GM13977 (cell line): ENCODE measurements at regions not wholly inside any gene's neighbourhood (a gene's known extent, or its start where the extent isn't known, plus 50 kb on each side); places are given as distances from the start of the nearest gene placed in this dataset.
"Not testable (repeated sequence)": the region's sequence is repeated elsewhere in the genome, so short reads cannot be mapped to it uniquely, and the experiment has no call there.

ENCODE experiments used
- DNase-seq: peaks from one replicate; pipeline ENCODE4 v3.0.0; 2012; ENCODE audit warnings: low spot score
- in situ Hi-C: fragments of 300-500 bp; cut with MboI; formaldehyde crosslinking; loops from one replicate; pipeline ENCODE4 v1.12.0; 2022; ENCODE audit warnings: low sequenced_read_pairs, low pct_unique_long_range_greater_than_20kb, mixed read lengths, inconsistent platforms; ENCODE audit not compliant: unreplicated experiment
- TF ChIP-seq, protein P1 (sequence below): IDR thresholded peaks from 2 replicates; pipeline ENCODE4 v1.5.1; 2012; ENCODE audit warnings: mild to moderate bottlenecking, control low read depth; ENCODE audit not compliant: insufficient read depth; ENCODE audit errors: extremely low read depth, missing control alignments

DNA sequence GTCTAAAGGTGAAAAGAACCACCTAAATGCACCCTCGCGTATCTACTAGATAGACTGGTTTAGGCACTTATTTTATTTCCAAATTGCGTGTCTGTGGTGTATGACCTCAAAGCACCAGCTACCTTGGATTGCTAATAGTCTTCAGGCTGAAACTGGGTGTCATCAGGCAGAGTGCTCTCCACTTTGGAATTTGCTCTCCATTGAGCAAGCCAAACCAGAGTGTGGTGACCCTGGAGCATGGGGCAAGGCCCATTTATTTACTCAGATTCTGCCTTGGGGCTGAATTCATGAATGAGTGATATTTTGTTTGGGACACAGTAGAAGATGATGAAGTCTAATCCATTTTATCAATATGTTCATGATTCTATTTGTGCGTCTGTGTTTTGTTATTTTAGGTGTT lies 812.8 kb upstream of the SLC35B3 start:
- in situ Hi-C loops: no loop called here
- TF ChIP-seq, protein P1, sequence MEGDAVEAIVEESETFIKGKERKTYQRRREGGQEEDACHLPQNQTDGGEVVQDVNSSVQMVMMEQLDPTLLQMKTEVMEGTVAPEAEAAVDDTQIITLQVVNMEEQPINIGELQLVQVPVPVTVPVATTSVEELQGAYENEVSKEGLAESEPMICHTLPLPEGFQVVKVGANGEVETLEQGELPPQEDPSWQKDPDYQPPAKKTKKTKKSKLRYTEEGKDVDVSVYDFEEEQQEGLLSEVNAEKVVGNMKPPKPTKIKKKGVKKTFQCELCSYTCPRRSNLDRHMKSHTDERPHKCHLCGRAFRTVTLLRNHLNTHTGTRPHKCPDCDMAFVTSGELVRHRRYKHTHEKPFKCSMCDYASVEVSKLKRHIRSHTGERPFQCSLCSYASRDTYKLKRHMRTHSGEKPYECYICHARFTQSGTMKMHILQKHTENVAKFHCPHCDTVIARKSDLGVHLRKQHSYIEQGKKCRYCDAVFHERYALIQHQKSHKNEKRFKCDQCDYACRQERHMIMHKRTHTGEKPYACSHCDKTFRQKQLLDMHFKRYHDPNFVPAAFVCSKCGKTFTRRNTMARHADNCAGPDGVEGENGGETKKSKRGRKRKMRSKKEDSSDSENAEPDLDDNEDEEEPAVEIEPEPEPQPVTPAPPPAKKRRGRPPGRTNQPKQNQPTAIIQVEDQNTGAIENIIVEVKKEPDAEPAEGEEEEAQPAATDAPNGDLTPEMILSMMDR: no peak
- DNase-seq: no peak

DNA sequence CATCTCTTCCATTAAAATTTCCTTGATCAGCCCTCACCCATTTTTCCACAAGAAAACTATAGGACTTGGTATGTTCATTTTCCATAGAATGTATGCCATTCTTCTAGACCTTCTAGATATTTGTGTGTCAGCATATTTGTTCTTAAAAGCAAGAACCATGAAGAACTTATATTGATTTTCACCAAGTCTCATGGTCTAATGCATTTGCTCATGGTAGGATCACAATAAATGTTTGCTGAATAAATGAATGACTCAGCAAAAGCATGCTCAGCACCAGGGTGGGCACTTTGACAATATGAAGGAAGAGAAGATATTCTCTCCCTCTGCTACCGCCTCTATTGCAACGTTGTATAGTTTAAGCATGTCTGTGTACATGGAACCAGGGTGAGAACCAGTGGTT lies 805.5 kb upstream of the SLC35B3 start:
- DNase-seq: no peak
- TF ChIP-seq, protein P1: no peak
- in situ Hi-C loops: no loop called here

DNA sequence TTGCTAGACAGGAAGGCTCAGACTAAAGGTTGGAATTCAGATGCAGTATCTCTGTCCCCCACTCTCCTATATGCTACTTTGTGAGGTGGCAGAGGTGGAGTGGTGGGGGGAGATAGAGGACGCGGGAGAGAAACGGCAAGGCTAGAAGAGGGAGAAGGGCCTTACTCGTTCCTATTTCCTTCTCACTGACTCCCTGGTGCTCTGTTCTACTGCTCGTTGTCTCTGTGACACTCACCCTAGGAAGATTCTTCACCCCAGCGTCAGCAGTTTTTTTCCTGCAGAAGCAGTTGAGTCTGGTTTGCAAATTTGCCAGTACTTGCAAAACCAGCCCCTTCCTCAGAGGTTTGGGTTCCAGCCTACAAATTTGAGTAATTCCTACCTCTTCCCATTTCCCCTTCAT lies 801.1 kb upstream of the SLC35B3 start:
- in situ Hi-C loops: no loop called here
- TF ChIP-seq, protein P1: no peak

DNA sequence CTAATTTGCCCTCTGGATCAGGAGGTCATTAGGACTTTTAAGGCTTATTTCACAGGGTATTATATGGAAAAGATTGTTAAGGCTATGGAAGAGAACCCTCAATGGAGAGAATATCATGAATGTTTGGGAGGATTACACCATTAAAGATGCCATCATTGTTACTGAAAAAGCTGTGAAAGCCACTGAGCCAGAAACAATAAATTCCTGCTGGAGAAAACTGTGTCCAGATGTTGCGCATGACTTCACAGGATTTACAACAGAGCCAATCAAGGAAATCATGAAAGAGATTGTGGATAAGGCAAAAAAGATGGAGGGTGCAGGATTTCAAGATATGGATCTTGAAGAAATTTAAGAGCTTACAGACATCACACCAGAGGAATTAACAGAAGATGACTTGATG lies 798.3 kb upstream of the SLC35B3 start:
- TF ChIP-seq, protein P1: no peak
- in situ Hi-C loops: no loop called here
- no peak for DNase-seq

More for the DNA sequence above, 801.1 kb upstream of the SLC35B3 start:
- DNase-seq: no peak

DNA sequence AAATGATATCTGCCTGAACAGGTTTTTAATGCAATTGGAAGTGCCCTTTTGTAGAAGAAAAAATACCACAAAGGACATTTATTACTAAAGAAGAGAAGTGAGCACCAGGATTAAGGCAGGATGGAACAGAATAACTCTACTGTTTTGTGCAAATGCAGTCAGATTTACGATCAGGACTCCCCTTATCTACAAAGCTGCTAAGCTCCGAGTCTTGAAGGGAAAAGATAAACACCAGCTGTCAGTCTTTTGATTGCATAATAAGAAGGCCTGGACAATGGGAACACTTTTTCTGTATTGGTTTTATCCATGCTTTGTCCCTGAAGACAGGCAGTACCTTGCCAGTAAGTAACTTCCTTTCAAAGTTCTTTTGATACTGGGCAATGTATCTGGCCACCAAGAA lies 797.9 kb upstream of the SLC35B3 start:
- TF ChIP-seq, protein P1: no peak
- no peak for DNase-seq
- in situ Hi-C loops: no loop called here

DNA sequence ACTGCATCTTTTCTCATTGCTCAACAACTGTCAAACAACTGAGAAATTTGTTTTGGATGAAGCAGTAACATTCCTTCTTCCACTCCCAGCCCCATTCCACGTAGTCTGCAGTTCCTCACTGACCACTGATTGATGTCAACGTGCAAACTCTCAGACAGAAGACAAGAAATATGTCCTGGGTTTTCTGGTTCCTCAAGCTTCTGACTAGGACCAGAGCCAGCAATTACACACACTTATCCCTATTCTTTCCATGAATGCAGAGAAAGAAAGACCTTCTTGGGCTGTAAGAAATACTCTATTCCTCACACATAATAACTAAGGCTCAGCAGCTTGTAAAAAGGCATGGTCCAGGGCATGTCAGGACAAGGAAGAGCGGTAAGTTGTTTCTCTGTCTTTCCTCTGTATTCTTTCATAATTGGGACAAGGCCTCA lies 790.1 kb upstream of the SLC35B3 start:
- no peak for DNase-seq
- in situ Hi-C loops: no loop called here
- TF ChIP-seq, protein P1: no peak

DNA sequence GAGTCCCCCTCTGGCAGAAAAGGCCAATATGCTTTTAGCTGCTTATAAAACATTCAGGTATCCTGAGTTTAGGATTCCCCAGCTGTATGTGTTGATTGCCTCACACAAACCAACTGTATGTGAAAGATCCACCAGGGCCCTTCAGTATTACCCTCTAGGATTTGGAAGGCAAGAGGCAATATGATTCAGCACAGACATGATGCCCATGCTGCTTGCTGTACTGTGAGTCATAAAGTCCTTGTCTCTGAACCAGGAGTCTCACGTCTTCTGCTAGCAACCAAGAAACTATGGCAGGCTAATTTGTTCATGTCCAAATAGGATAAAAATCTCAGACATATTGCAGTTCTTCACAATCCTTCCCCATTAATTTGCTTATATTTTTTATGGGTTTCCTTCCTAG lies 789.2 kb upstream of the SLC35B3 start:
- TF ChIP-seq, protein P1: no peak
- DNase-seq: no peak
- in situ Hi-C loops: no loop called here

DNA sequence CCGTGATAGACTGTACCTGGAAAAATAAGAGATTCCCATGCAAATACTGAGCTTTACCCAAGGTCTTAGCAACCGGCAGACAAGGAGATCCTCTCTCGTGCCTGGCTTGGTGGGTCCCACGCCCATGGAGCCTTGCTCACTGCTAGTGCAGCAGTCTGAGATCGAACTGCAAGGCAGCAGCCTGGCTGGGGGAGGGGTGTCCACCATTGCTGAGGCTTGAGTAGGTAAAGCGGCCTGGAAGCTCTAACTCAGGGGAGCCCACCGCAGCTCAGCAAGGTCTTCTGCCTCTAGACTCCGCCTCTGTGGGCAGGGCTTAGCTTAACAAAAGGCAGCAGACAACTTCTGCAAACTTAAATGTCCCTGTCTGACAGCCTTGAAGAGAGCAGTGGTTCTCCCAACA lies 778.4 kb upstream of the SLC35B3 start:
- in situ Hi-C loops, DNase-seq: not testable (repeated sequence)
